ENCODE measurements at regions not wholly inside any gene's neighbourhood (a gene's known extent, or its start where the extent isn't known, plus 50 kb on each side); places are given as distances from the start of the nearest gene placed in this dataset.

DNA sequence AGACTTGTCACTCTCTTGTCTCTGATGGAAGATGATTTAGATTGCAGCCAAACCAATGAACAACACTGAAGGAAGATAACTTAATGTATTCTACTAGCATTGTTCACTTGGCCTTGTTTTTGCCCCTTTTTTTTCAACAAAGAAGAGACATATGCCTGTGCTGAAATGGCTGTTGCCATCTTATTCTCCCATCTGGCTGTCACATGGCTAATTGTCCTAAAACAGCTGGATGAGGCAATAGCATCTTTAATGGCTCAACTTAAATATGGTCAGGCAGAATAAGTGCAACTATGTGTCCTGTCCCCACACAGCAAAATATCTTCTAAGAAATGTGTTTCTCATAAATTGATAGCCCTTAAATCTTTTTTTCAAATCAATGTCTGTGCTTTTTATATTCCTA lies 576.9 kb downstream of the TUSC7 start:
- no peak overlapping the region for H3K4me3 ChIP-seq
- H3K36me3 ChIP-seq (ENCODE audit: low read depth): no peaks in the 10 kb centered on the region
- no peaks in the 10 kb centered on the region for H3K9me3 ChIP-seq
- DNase-seq: no peak
- ATAC-seq: no peak
- H3K4me1 ChIP-seq (ENCODE audit: low read depth): no peaks in the 10 kb centered on the region
- TF ChIP-seq, protein P1, sequence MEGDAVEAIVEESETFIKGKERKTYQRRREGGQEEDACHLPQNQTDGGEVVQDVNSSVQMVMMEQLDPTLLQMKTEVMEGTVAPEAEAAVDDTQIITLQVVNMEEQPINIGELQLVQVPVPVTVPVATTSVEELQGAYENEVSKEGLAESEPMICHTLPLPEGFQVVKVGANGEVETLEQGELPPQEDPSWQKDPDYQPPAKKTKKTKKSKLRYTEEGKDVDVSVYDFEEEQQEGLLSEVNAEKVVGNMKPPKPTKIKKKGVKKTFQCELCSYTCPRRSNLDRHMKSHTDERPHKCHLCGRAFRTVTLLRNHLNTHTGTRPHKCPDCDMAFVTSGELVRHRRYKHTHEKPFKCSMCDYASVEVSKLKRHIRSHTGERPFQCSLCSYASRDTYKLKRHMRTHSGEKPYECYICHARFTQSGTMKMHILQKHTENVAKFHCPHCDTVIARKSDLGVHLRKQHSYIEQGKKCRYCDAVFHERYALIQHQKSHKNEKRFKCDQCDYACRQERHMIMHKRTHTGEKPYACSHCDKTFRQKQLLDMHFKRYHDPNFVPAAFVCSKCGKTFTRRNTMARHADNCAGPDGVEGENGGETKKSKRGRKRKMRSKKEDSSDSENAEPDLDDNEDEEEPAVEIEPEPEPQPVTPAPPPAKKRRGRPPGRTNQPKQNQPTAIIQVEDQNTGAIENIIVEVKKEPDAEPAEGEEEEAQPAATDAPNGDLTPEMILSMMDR (IDR thresholded peaks at IDR 0.05): no peak
- intact Hi-C loops (cut with DNase I, micrococcal nuclease): no loop called here

DNA sequence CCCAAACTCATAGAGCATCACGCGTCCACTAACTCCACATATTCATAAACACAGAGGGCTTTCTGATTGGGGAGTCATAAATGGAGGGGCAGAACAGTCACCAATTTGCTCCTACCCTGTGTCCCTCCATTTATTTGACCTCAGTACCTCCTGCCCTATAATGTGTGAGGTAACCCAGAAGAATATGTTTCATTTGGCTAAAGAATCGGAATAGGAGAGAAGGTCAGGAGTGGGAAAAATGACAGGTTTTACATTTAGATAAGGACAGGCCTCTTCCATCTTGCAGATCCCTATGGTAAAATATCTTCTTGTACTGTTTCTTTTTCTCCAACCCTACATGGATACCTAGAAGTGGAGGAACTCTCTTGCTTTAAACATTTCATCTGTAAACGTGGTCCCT lies 578.0 kb downstream of the TUSC7 start:
- no peaks in the 10 kb centered on the region for H3K9me3 ChIP-seq
- TF ChIP-seq, protein P1 (IDR thresholded peaks at IDR 0.05): no peak
- no peak for ATAC-seq
- no peaks in the 10 kb centered on the region for H3K36me3 ChIP-seq (ENCODE audit: low read depth)
- no peaks in the 10 kb centered on the region for H3K4me1 ChIP-seq (ENCODE audit: low read depth)
- H3K4me3 ChIP-seq: no peak overlapping the region
- intact Hi-C loops (cut with DNase I, micrococcal nuclease): no loop called here
- DNase-seq: no peak

DNA sequence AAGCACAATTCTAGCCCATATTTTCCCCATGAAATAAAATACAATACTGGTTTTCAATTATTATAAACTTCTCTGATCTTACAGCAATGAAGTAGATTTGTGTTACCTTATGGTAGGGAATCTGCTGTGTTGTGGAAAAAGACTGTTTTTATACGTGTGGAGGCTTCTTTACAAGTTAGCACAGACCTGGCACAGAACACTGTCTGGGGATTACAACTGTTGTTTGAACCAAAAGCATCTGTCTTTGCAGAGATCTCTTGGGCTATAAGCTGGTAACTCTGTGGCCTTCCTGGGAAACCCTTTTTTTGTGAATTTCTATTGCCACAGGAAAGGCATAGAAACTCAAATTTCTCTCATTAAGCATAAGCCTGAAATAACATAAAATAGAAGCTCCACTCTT lies 581.9 kb downstream of the TUSC7 start:
- no peak for ATAC-seq

DNA sequence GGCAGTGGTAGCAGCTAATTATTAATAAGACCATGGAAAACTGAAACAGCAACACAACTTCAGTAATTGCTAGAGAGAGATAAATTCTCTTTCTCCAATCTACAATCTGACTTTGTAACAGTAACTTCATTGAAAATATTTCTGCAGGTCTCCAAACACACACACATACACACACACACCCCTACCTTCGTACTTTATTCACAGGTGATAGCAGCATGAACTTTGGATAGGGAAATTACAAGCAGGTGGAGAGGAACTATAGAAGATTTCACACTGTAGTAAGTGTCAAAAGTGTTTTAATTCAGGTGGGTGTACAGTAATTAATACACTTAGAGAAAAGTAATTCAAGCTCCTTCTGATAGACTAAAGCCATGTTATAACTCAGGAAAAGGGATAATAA lies 587.5 kb downstream of the TUSC7 start:
- H3K36me3 ChIP-seq (ENCODE audit: low read depth): no peaks in the 10 kb centered on the region
- TF ChIP-seq, protein P1 (IDR thresholded peaks at IDR 0.05): no peak
- ATAC-seq: peak; percentile 92
- no peaks in the 10 kb centered on the region for H3K9me3 ChIP-seq
- H3K4me1 ChIP-seq (ENCODE audit: low read depth): no peaks in the 10 kb centered on the region
- intact Hi-C loops (cut with DNase I, micrococcal nuclease): no loop called here
- no peak overlapping the region for H3K4me3 ChIP-seq
- DNase-seq: peak in 1 of 3 donors; percentile 48

More for the DNA sequence above, 581.9 kb downstream of the TUSC7 start:
- Histone ChIP-seq H3K36me3 (ENCODE audit: low read depth) (no peaks in the 10 kb centered on the region), H3K4me1 (ENCODE audit: low read depth) (no peaks in the 10 kb centered on the region), H3K9me3 (no peaks in the 10 kb centered on the region), H3K4me3 (no peak overlapping the region)
- no peak for DNase-seq
- intact Hi-C loops (cut with DNase I, micrococcal nuclease): no loop called here
- TF ChIP-seq, protein P1 (IDR thresholded peaks at IDR 0.05): no peak

DNA sequence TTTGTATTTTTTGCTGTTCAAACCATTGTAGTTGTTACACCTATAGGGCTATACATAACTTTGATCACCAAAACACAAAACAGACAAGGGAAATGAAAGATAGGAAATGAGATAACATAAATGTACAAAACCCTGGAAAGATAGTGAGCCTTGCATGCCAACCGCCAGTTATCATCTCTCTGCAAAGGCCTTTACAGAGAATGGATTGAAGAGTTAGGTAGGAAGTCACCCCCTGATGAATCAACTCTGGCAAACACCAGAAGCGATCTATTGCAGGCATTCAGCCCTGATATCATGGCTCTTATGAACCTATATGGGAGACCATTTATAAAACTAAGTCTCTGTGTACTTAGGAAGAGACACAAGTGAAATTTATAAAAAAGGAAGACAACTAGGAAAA lies 588.0 kb downstream of the TUSC7 start:
- Histone ChIP-seq H3K4me1 (ENCODE audit: low read depth) (no peaks in the 10 kb centered on the region), H3K4me3 (no peak overlapping the region), H3K9me3 (no peaks in the 10 kb centered on the region), H3K36me3 (ENCODE audit: low read depth) (no peaks in the 10 kb centered on the region)
- TF ChIP-seq, protein P1 (IDR thresholded peaks at IDR 0.05): no peak
- no peak for DNase-seq
- intact Hi-C loops (cut with DNase I, micrococcal nuclease): no loop called here
- ATAC-seq: no peak

DNA sequence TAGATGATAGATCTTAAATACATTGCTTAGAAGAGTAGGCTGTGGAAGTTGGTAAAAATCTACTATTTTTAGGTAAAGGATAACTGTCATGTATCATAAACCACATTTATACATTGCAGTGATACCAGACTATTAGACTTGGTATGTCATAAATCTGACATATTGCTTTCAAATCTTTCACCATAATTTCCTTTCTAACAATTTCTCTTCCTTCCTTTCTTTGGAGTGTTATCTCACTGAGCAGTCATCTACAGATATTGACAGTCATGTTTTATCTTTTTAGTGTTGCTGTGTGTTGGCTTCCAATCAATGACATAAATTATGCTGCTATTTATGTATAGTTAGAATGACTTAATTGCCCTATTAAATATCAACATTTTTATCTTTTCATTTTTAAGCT lies 588.7 kb downstream of the TUSC7 start:
- intact Hi-C loops (cut with DNase I, micrococcal nuclease): no loop called here
- no peaks in the 10 kb centered on the region for H3K4me1 ChIP-seq (ENCODE audit: low read depth)
- TF ChIP-seq, protein P1 (IDR thresholded peaks at IDR 0.05): no peak

More for the DNA sequence above, 588.7 kb downstream of the TUSC7 start:
- no peak for ATAC-seq
- no peaks in the 10 kb centered on the region for H3K36me3 ChIP-seq (ENCODE audit: low read depth)
- H3K4me3 ChIP-seq: no peak overlapping the region
- no peaks in the 10 kb centered on the region for H3K9me3 ChIP-seq
- no peak for DNase-seq
